ENCODE measurements at regions not wholly inside any gene's neighbourhood (a gene's known extent, or its start where the extent isn't known, plus 50 kb on each side); places are given as distances from the start of the nearest gene placed in this dataset.

DNA sequence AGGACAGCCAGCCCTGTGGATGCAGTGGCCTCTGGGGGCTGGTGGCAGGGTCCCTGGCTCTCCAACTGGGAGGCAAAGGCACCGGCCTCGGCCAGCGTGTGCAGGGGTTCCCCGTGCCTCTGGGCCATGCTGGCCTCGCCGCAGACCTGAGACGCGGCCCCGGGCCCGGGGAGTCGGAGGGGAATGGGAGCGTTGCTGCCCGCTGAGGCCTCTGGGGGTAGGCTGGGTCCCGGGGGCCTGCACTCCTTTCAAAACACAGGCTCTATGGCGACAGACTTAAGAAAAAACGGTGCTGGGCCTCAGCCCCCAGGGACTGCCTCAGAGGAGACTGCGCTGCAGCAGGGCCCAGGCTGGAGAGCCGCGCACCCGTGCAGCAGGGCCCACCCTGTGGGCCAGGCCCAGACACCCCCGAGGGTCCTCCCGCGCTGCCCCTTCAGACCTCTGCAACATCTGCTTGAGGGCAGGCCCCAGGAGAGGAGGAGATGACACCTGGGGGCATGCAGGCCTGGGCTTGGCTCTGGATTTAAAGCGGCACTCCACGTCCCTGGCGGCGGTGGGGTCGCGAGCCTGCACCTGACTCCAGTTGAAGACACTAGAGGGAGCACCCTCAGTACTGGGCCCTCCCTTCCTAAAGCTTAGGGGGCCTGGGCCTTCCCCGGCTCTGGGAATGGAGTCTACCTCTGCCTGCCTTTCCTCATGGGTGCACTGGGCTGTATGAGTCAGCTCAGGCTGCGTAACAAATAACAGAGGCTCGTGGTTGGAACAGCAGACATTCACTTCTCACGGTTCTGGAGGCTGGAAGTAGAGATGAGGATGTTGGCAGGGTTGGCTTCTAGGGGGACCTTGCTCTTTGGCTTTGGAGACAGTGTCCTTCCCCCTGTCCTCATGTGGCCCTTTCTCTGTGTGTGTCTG, 117.4 kb upstream of the RPS6KA2 start:
- TF ChIP-seq, protein P1, sequence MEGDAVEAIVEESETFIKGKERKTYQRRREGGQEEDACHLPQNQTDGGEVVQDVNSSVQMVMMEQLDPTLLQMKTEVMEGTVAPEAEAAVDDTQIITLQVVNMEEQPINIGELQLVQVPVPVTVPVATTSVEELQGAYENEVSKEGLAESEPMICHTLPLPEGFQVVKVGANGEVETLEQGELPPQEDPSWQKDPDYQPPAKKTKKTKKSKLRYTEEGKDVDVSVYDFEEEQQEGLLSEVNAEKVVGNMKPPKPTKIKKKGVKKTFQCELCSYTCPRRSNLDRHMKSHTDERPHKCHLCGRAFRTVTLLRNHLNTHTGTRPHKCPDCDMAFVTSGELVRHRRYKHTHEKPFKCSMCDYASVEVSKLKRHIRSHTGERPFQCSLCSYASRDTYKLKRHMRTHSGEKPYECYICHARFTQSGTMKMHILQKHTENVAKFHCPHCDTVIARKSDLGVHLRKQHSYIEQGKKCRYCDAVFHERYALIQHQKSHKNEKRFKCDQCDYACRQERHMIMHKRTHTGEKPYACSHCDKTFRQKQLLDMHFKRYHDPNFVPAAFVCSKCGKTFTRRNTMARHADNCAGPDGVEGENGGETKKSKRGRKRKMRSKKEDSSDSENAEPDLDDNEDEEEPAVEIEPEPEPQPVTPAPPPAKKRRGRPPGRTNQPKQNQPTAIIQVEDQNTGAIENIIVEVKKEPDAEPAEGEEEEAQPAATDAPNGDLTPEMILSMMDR (IDR thresholded peaks at IDR 0.05; ENCODE audit: low read length): no peak
- TF ChIP-seq EZH2 (IDR thresholded peaks at IDR 0.05; ENCODE audit: borderline replicate concordance, low read length): no peak

Measured in OCI-LY1 (cell line).